Right renal cortex interstitium (tissue), 3 donors: ENCODE measurements at regions not wholly inside any gene's neighbourhood (a gene's known extent, or its start where the extent isn't known, plus 50 kb on each side); places are given as distances from the start of the nearest gene placed in this dataset.
"Not testable (repeated sequence)": the region's sequence is repeated elsewhere in the genome, so short reads cannot be mapped to it uniquely, and the experiment has no call there.

Experiments
- DNase-seq, 3 donors: peaks; one replicate each; pipeline ENCODE4 v3.0.0-alpha.2; 2013; ENCODE audit warnings: low read depth in 3 of 3, low spot score in 2 of 3

DNA sequence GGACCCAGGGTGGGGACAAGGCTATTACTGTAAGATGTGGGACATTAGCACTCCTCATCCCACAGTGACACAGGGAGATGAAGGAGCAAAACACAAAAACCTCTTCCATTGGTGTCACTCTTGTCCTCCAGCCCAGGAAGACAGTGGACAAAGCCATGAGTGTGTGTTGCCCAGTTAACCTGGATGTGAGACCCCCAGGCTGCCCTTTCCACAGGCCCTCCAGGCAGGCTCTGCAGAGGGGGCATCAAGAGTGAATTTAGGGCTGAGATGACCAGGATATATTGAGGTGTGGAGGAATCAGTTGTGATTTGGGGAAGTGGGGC, 111.3 kb downstream of the GGTLC2 start:
- no peak for DNase-seq

- no peak for DNase-seq
These were observed 111.7 kb downstream of the GGTLC2 start for GRCh38 chr22:22756109-22756508.

DNA sequence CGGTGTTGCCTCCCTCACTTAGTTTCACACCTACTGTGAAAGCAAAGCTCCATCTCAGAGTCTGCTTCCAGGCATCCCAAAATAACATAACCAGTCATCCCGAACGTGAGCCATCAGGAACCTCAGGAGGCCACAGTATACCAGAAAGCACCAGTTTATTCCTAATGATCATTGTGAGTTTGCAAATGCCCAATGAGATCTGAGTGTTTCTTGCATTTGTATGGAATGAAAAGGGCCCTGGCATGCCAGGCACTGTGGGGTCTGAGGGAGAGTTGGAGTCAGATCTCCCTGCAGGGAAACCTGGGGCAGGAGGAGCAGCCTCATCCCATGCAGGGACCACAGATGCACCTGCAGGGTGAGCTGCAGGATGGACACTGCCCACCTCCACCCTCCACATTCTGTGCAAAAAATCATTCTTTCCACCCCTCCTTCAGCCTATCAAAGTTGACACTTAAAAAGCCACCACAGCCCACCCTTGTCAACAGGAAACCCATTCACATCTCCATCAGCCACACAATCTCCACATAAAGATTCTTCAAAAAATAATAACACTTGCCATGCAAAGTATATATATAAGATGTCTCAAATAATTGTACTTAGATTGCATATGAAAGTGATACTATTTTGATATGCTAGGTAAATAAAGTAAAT, 112.3 kb downstream of the GGTLC2 start:
- not testable (repeated sequence) for DNase-seq

- not testable (repeated sequence) for DNase-seq
These were observed 113.8 kb downstream of the GGTLC2 start for GRCh38 chr22:22758101-22758807.

- no peak for DNase-seq
These were observed 115.0 kb downstream of the GGTLC2 start for GRCh38 chr22:22759371-22759770.

DNA sequence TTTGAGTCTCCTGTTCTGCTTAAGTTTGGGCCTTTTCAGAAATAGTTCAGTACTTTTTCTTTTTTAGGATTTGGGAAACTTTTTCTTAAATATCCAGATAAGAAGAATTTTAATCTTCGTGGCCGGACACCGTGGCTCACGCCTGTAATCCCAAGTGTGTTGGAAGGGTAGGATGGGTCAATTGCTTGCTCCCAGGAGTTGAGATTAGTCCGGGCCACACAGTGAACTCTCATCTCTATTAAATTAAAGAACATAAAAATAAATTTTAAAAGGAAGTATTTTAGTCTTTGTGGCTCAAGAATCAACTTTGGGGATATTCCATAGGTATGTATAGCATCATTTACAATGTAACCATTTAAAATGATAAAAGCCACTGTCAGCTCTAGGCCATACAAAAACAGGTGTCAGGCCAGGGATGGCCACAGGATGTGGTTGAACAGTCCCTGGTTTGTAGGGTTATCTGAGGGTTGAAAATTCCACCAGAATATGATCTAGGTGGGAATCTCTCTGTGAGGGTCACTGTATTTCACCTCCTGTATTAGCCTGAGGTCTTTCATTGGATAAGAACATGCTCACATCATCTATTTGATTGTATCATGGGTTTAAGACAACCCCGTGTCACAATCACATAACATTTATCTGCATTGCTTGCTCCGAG, 115.6 kb downstream of the GGTLC2 start:
- no peak for DNase-seq

DNA sequence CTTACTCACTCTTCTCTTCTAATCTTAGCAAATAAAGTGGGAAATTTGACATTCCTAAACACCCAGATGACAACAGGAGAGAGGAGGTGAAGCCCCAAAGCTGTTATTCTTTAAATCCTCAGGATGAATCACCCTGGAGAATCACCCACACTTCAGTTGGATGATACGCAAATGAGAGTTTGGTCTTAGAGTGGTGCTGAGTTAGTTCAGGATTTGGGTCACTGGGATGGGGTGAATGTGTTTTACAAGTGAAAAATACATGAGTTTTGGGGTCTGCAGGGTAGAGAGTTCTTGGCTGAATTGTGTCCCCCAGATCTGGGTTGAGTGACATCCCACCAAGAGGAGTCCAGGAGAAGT, 117.2 kb downstream of the GGTLC2 start:
- no peak for DNase-seq

DNA sequence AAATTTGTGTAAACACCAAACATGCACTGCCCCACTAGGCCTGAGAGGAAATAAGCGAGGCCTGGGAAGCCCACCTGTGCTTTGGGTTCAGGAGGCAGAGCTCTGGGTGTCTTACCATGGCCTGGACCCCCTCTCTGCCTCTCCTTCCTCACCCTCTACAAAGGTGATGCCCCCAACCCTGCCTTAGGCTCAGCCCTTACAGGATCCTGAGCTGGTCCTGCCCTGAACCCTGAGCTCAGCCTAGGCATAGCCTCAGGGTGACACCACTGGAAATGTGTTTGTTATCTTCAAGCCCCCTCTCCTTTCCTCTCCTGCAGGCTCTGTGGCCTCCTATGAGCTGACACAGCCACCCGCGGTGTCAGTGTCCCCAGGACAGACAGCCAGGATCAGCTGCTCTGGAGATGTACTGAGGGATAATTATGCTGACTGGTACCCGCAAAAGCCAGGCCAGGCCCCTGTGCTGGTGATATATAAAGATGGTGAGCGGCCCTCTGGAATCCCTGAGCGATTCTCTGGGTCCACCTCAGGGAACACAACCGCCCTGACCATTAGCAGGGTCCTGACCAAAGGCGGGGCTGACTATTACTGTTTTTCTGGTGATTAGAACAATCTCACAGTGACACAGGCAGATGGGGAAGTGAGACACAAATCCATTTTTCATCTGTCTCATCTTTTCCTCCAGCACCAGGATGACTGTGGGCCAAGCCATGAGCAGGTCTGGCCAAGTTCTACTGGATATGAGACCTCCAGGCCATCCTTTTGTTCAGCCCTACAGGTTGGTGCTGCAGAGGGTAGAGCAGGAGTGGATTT, 117.8 kb downstream of the GGTLC2 start:
- no peak for DNase-seq

GRCh38 chr22:22763512-22763911, 119.1 kb downstream of the GGTLC2 start:
- DNase-seq: no peak

DNA sequence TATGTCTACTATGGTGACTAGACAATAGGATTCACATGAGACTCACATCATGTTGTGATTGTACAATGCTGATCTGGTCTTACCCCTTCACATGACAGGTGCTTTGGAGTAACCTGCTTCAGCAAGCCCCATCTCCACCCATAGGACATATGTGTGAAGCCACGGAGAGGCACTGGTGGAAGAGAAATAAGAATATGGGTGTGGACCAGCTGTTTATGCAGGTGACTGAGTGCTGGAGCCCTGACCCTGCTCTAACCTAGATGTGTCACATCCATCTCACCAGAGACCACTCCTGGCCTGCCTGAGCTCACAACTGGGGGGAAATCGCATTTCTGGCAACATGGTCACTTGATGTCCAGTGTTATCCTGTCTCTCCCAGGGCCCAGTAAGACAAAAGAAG, 119.7 kb downstream of the GGTLC2 start:
- DNase-seq: no peak

GRCh38 chr22:22767876-22768602, 119.6 kb upstream of the IGLL5 start:
- DNase-seq: no peak

GRCh38 chr22:22768885-22769284, 118.7 kb upstream of the IGLL5 start:
- no peak for DNase-seq

DNA sequence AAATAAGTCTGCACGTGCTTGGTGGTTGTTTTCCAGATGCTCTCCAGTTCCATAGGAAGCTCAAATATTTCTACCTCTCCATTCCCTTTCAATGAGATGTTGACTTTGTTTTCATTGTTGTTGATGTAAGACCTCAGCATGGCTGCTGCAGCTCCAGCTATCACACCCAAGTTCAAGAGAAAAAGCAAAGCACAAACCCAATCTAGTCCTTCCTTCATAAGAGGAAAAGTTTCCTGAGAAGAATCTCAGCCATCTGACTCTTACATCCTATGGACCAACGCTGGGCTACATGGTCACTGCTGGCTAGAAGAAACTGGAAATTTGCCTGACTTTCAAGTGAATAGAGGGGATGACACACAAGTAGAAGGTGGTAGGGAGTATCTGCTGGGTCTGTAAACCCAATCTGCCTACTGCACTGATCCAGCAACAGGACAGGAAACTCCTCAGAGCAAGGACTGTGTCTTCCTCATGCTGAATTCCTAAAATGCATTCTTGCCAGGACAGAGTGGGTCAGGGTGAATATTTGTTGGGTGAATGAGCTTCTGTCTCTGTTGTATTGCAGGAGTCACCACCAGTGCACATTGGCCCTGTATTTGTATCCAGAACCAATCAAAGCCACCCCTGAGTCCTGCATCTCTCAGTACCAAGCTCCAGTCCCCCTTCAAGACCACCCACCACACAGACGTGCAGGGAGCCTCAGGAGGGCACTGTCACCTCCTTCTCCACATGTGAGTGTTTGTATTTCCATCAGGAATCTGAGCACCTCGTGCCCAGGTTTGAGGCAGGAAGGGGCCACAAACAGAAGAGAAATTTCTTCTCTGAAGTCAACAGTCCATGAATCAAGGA, 118.0 kb upstream of the IGLL5 start:
- DNase-seq: no peak

- peak in 1 of 3 donors; percentile 7 for DNase-seq
These were observed 117.2 kb upstream of the IGLL5 start for GRCh38 chr22:22770280-22770871.

GRCh38 chr22:22770881-22771280, 116.7 kb upstream of the IGLL5 start:
- no peak for DNase-seq

DNA sequence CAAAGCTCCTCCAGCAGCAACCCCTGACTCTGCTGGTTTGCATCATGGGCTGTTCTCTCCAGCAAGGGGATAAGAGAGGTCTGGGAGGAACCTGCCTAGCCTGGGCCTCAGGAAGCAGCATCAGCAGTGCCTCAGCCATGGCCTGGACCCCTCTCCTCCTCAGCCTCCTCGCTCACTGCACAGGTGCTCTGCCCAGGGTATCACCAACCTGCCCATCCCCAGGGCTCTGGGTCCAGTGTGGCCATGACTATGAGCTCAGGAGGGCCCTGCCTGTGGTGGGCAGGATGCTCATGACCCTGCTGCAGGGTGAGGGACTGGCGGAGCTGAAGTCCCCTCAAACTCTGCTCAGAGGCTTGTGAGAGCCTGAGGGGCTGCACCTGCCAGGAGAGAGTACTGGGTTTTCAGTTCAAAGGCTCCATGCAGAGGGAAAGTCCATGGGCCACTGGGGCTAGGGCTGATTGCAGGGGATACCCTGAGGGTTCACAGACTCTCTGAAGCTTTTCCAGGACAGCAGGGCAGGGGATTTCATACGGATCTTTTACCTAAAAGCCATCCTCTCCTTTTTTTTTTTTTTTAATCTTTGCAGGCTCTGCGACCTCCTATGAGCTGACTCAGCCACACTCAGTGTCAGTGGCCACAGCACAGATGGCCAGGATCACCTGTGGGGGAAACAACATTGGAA, 115.8 kb upstream of the IGLL5 start:
- no peak for DNase-seq

DNA sequence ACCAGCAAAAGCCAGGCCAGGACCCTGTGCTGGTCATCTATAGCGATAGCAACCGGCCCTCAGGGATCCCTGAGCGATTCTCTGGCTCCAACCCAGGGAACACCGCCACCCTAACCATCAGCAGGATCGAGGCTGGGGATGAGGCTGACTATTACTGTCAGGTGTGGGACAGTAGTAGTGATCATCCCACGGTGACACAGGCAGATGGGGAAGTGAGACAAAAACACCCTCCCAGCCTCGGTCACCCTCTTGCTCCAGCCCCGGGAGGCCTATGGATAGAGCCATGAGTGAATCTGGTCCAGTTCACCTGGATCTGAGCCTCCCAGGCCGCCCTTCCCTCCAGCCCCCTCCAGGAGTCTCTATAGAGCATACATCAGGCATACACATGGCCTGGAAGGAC, 115.2 kb upstream of the IGLL5 start:
- DNase-seq: no peak

GRCh38 chr22:22772883-22773282, 114.7 kb upstream of the IGLL5 start:
- DNase-seq: no peak

DNA sequence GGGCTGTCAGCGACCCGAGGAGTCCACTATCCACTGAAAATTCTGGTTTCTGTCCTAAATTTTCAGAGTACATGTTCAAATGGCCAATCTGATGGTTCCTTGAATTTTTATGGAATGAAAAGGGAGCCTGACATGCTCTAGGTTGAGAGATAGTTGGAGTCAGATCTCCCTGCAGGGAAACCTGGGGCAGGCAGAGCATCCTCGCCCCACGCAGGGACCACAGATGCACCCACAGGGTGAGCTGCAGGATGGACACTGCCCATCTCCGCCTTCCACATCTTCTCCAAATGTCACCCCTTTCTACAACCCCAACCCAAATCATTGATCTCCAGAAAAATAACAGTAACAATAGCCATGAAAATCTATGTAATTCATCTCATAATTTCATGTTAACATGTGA, 114.2 kb upstream of the IGLL5 start:
- DNase-seq: no peak
